GM12892 (cell line): ENCODE measurements at regions not wholly inside any gene's neighbourhood (a gene's known extent, or its start where the extent isn't known, plus 50 kb on each side); places are given as distances from the start of the nearest gene placed in this dataset.

Experiments
- POLR2A ChIP-seq: IDR thresholded peaks from 2 replicates; pipeline ENCODE4 v1.6.1; 2011; ENCODE audit warnings: low read depth, low read length, control low read depth
- POLR2AphosphoS5 ChIP-seq: IDR thresholded peaks from 2 replicates; pipeline ENCODE4 v1.6.1; 2011; ENCODE audit warnings: low read depth, low read length, control low read depth
- TAF1 ChIP-seq: IDR thresholded peaks from 2 replicates; pipeline ENCODE4 v1.6.1; 2011; ENCODE audit warnings: low read depth, mild to moderate bottlenecking, control low read depth, low read length, borderline replicate concordance

DNA sequence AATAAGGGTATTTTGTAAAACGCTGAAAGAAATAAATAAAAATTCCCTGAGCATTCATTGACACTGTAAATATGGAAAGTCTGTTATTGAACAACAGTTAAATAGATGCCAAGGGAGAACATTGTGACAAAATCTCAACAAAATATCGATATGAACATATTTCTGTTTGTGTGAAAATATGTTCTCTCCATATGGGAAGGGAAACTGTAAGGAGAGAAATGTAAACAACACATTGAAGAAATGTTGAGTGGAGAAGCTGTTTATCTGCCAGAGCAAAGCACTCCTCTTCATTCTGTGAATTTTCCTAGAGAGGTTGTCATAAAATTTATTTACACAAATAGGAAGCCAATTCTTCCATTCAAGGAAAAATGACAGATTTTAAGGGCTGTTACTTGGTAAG, 57.1 kb upstream of the EOMES start:
- TF ChIP-seq POLR2A (no peak), POLR2AphosphoS5 (no peak), TAF1 (no peak)
